ENCODE measurements at regions not wholly inside any gene's neighbourhood (a gene's known extent, or its start where the extent isn't known, plus 50 kb on each side); places are given as distances from the start of the nearest gene placed in this dataset.

DNA sequence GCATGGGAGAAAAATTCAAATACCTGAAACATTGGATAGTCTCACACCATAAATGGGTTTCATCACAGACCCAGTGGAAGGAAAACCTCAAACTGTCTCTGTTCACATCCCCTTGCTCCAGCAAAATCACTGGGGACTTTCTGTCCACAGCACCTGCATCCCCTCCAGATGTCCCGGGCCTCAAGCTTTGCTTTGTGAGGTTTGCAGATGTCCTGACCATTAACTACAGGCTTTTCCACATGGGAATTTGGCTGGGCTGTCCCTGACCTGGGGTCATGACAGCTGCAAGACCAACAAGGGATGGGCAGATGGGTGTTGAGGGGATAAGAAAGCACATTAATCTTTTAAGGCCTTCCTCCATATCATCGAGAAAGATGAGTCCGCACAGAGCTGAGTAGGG, 427.9 kb downstream of the TXNL1 start:
- TF ChIP-seq, protein P1, sequence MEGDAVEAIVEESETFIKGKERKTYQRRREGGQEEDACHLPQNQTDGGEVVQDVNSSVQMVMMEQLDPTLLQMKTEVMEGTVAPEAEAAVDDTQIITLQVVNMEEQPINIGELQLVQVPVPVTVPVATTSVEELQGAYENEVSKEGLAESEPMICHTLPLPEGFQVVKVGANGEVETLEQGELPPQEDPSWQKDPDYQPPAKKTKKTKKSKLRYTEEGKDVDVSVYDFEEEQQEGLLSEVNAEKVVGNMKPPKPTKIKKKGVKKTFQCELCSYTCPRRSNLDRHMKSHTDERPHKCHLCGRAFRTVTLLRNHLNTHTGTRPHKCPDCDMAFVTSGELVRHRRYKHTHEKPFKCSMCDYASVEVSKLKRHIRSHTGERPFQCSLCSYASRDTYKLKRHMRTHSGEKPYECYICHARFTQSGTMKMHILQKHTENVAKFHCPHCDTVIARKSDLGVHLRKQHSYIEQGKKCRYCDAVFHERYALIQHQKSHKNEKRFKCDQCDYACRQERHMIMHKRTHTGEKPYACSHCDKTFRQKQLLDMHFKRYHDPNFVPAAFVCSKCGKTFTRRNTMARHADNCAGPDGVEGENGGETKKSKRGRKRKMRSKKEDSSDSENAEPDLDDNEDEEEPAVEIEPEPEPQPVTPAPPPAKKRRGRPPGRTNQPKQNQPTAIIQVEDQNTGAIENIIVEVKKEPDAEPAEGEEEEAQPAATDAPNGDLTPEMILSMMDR (IDR thresholded peaks at IDR 0.05), result no peak
- no peak for TF ChIP-seq POLR2A (IDR thresholded peaks at IDR 0.05)
